C4-2B (cell line): ENCODE measurements at regions not wholly inside any gene's neighbourhood (a gene's known extent, or its start where the extent isn't known, plus 50 kb on each side); places are given as distances from the start of the nearest gene placed in this dataset.
"Not testable (repeated sequence)": the region's sequence is repeated elsewhere in the genome, so short reads cannot be mapped to it uniquely, and the experiment has no call there.

ENCODE experiments used
- H3K27ac ChIP-seq: fragments of 450-650 bp; 2 replicates; pipeline ENCODE4 v1.5.1; 2017
- ZFX ChIP-seq: fragments of 450-650 bp; IDR thresholded peaks from 2 replicates; pipeline ENCODE4 v1.6.1; 2017
- TF ChIP-seq, protein P1 (sequence below): fragments of 450-650 bp; conservative IDR thresholded peaks from 2 replicates; pipeline ENCODE4 v1.5.1; 2017; ENCODE audit warnings: mild to moderate bottlenecking

DNA sequence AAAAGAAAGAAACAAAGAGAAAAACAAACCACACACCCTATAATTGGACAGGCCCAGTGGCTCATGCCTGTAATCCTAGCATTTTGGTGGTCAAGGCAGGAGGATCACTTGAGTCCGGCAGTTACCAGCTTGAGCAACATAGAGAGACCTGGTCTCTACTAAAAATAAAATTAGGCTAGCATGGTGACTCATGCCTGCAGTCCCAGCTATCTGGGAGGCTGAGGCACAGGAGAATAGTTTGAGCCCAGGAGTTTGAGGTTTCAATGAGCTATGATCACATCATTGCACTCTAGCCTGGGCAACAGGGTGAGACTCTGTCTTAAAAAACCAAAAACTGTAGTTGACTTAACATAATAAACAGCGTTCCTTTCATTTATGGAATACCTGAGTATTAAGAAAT, 72.3 kb upstream of the ST3GAL6 start:
- H3K27ac ChIP-seq = no peak overlapping the region
- no peak for TF ChIP-seq ZFX
- TF ChIP-seq, protein P1, sequence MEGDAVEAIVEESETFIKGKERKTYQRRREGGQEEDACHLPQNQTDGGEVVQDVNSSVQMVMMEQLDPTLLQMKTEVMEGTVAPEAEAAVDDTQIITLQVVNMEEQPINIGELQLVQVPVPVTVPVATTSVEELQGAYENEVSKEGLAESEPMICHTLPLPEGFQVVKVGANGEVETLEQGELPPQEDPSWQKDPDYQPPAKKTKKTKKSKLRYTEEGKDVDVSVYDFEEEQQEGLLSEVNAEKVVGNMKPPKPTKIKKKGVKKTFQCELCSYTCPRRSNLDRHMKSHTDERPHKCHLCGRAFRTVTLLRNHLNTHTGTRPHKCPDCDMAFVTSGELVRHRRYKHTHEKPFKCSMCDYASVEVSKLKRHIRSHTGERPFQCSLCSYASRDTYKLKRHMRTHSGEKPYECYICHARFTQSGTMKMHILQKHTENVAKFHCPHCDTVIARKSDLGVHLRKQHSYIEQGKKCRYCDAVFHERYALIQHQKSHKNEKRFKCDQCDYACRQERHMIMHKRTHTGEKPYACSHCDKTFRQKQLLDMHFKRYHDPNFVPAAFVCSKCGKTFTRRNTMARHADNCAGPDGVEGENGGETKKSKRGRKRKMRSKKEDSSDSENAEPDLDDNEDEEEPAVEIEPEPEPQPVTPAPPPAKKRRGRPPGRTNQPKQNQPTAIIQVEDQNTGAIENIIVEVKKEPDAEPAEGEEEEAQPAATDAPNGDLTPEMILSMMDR = no peak

DNA sequence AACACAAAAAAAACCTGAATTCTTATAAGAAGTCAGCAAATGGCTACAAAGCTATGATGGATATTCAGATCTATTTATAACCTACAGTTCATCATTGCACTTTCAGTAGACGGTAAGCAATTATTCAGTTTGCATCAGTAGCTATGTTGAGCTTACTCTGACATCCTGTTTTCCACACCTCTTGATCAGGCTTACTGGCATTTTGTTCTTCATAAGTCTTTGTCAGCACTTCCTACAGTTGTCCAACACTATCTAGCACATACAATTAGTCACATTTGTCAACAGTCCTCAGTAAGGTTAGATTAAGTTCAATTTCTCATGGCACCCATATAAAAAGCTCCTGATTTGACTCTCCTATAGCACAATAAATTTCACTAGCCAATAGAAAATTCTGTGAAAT, 71.2 kb upstream of the ST3GAL6 start:
- TF ChIP-seq, protein P1 = no peak
- no peak for TF ChIP-seq ZFX
- no peak overlapping the region for H3K27ac ChIP-seq

DNA sequence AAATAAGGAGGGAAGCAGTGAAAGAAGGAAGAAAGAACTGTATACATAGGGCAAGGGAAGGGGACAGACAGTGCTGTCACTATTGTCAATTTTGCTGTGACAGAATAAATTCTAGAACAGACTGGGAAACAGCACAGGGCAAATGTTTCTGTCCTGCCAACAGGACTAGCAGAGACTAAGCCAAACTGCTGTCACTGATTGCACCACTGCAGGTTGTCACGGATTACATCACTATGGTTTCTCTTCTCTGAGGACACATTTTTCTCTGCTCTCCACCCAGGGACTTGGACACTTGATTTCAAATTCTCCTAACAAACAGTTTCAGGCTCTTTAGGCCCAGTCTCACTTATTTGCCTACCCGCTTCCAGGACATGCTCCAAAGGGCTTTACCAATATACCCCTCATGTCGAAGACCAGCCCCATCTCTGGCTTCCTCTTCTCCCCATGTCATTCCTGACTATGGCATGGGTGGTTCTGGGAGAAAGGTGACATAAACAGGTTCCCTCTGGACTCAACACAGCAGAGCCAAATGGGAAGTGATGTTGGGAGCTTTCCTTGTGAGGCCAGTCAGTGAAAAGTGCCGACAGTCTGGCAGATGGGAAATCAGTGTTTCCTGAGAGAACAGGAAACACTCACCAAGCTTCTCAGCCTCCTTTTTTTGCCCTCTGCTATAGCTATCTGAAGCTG, 70.2 kb upstream of the ST3GAL6 start:
- TF ChIP-seq ZFX = no peak
- TF ChIP-seq, protein P1 = no peak
- H3K27ac ChIP-seq = no peak overlapping the region

DNA sequence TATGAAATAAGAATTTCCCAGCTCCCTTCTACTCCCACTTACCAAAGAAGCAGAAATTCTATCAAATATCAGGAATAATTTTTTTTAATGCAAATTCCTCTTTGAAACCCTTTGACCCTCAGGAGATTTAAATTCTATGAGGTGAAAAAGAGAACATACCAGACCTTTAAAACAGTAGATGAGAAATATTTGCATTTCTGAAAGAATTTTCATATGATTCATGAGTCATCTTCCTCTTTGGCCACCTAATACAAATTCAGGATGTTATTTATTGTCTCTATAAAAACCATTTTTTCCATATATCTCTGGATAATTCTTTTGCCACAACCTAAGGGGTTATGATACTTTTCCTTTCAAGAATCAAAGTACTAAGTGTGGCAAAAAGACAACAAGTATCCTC, 67.3 kb upstream of the ST3GAL6 start:
- no peak overlapping the region for H3K27ac ChIP-seq
- TF ChIP-seq, protein P1 = no peak
- TF ChIP-seq ZFX = no peak

DNA sequence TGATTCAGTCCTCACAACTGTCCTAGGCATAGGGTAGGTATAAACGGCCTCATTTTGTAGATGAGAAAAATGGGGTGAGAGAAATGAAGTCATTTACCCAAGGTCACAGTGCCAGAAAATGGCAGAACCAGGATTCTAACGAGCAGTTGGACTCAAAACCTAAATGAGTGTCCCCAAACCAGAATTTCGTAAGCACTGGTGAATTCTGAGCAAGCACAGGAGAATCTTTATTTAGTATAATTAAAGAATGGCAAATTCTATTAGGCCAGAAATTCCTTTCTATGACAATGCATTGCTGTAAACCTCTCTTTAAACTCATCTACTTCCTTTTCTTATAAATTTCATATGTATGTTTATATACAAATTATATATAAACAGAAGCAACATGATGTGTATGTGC, 66.8 kb upstream of the ST3GAL6 start:
- not testable (repeated sequence) for H3K27ac ChIP-seq

DNA sequence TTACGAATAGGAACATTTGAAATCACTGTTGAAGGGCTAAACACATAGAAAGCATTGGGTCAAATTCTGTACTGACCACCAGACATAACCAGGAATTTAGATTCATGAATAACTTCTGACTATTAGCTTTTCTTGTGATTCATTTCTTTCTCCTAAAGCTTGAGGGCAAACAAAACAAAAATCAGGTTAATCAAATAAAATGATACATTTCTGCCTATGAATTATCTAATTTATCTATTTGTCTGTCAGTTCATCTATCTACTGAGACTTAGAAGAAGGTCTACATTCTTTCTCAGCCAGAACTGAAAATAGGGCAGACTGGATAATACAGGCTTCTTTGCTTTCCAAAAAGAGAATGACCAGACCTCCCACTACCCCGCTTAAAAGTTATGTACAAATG, 65.9 kb upstream of the ST3GAL6 start:
- H3K27ac ChIP-seq = no peak overlapping the region
- TF ChIP-seq, protein P1 = no peak
- no peak for TF ChIP-seq ZFX

DNA sequence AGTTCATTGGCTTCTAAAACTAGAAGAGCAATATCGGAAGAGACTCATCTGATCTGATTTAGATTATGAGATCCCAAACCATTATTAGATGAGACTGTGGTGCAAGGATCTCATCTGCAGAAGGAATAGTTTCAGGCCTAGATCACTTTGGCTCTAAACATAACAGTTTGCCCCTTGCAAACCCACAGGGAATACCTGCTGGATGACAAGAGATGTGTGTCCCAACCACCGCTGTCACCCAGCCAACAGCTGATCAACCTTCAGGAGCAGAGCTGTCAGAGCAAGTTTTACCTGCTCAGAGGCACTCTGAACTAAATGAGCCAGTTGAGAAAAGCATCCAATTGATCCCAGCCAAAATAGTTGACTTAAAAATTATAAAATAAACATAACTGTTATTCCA, 64.0 kb upstream of the ST3GAL6 start:
- TF ChIP-seq ZFX = no peak
- TF ChIP-seq, protein P1 = no peak
- H3K27ac ChIP-seq = no peak overlapping the region

DNA sequence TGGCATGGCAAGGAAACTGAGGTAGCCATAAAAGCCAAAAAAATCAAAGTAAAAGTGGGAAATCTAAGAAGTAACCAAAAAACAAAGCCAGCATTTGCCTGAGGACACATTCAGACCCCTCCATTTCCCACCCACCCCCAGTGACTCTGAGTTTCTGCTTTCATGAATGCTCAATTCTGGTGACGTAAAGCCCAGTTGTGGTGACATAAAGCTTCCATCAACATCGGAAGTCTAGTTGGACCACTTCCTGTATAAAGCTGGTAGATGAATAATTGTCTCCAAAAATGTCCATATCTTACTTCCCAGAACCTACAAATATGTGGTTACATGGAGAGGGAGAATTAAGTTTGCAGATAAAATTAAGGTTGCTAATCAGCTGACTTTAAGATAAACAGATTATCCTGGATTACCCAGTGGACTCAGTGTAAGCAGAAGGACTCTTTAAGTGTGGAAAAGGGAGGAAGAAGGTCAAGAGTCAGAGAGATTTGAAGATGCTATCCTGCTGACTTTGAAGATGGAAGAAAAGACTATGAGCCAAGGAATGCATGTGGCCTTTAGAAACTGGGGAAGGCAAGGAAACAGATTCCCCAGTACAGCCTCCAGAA, 62.0 kb upstream of the ST3GAL6 start:
- TF ChIP-seq ZFX = no peak
- TF ChIP-seq, protein P1 = no peak
- no peak overlapping the region for H3K27ac ChIP-seq
